Activated naive CD4-positive, alpha-beta T cell treated with anti-CD3 and anti-CD28 coated beads, Interleukin-2, amount 50 U/mL, for 16 hours (primary cell): ENCODE measurements at regions not wholly inside any gene's neighbourhood (a gene's known extent, or its start where the extent isn't known, plus 50 kb on each side); places are given as distances from the start of the nearest gene placed in this dataset.
"Not testable (repeated sequence)": the region's sequence is repeated elsewhere in the genome, so short reads cannot be mapped to it uniquely, and the experiment has no call there.

ENCODE experiments used
- DNase-seq: peaks from one replicate; pipeline ENCODE4 v3.0.0-alpha.2; 2020

DNA sequence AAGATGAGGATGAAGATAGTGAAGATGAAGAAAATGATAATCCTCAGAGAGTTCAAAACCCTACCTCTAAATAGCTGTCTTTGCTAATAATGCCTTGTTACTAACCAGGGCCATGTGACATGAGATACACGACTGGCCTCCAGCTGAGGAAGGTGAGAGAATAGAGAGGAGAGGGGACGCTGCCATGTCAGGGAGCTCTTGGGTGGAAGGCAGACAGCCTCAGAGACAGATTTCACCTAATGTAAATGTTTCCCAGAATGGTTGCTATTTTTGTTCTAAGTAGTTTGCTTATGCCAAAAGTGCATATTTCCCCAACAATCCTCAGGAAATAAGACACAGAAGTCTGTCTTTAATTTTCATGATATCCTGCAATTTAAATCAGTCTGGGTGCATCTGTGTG lies 138.4 kb downstream of the ELOVL4 start:
- DNase-seq = no peak

DNA sequence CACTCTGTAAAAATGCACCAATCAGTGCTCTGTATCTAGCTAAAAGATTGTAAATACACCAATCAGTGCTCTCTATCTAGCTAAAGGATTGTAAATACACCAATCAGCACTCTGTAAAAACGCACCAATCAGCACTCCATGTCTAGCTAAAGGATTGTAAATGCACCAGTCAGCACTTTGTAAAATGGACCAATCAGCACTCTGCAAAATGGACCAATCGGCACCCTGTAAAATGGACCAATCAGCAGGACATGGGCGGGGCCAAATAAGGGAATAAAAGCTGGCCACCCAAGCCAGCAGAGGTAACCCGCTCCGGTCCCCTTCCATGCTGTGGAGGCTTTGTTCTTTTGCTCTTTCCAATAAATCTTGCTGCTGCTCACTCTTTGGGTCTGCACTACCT lies 140.7 kb downstream of the ELOVL4 start:
- DNase-seq = not testable (repeated sequence)

DNA sequence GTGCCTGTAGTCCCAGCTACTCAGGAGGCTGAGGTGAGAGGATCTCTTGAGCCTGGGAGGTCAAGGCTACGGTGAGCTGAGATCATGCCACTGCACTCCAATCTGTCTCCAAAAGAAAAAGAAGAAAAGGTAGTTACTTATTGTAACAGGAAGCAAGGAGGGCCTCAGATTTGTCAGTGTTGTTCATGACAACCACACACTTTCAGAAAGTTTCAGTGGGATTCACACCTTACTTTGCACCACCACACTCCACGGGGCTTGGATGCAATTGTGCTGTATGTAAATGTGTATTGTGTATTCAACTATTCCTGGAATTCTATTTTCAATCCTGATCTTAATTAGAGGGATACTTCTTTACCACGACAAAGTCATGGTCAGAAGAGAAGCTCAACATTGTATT lies 142.6 kb downstream of the ELOVL4 start:
- no peak for DNase-seq

DNA sequence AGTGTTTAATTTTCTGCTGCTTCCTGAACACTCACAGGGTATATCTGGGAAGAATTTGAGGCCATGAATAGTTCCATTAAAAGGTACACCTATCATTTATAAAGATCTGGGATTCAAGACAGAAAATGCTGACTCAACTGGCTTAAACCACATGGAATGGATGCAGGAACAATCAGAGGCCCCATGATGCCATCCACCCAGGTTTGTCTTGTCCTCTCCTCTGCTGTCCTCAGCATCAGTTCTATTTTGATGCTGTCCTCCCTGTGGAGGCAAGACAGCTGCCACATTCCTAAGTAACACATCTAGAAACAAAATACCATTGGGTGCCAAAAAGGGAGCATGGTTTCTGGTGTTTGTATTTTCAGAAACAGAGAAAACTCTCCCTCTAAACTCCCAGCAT lies 143.4 kb downstream of the ELOVL4 start:
- no peak for DNase-seq

DNA sequence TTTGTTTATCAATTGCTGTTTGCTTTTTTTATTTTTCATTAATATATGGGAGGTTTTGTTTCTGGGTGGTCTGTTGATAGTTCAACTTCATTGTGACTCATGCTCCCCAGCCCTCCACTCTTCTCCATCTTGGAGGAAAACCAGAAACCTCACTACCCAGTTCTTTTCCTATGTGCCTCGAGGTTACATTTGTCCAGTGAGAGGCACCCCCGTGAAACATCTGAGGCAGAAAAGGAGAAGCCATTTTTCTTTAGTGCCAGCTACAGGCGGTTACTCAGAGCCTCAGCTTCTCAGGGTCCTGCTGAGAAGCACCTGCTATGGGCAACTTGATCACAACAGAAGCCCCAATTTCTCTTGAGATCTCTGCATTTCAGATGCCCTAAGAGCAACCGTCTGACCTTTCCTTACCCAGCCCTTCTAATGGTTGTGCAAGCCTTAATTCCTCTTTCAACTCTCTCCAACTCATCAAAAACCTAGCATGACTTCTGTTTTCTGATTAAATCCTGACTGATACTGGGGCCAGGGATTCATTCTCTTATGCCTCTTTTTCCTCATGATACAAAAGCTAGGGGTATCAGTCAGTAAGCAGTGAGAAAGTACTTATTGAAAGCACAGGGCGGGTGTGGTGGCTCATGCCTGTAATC lies 144.6 kb downstream of the ELOVL4 start:
- DNase-seq = no peak

DNA sequence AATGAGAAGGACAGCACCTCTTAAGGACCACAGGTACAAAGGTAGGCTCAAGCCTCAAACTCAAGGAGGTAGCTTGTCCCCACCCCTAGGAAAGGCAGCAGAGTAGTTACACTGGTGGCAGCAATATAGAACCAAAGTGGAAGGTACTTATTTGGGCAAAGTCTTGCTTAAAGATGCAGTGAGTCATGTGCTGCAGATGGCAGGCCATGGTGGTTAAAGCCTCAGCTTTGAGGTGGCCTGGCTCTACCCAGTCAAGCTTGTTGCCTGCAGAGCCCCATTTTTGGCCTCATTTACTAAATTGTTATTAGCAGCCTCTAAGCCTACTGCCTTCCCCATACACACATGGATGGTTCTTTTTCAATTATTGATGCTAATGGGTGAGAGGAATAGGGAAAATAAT lies 146.0 kb downstream of the ELOVL4 start:
- no peak for DNase-seq

DNA sequence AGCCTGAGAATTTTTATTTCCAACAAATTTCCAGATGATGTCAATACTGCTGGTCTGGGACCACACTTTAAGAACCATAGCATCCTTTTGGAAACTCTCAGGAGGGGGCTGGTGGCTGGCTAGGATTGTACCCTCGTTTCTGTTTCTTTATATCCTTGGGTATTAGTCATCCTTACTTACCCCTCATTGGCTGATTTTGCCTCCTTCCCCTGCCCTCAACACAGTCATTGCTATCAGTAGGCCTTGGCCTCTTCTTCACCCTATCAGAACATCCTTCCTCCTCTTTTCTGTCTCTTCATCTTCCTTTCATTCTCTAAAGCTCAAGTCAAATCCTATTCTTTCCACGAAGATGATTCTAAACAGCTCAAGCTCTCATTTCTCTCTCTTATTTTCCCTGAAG lies 148.5 kb downstream of the ELOVL4 start:
- no peak for DNase-seq

DNA sequence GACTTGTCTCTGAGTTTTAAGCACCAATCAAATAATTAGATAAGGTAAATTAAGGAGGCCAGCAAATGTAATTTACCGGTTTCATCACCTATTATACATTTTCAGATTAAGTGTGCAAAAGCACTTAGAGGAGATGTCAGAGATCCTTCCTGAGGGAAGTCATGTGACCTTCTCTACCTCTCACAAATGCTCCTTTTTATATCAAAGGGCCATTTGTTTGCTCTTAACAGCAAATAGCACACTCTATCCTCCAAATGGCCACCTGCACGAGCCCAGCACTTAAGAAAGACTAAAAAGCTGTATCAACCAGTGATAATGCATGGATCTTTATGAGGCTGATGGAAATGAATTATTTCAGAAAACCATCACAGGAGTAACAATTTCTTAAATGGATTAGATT lies 149.4 kb downstream of the ELOVL4 start:
- DNase-seq = no peak

DNA sequence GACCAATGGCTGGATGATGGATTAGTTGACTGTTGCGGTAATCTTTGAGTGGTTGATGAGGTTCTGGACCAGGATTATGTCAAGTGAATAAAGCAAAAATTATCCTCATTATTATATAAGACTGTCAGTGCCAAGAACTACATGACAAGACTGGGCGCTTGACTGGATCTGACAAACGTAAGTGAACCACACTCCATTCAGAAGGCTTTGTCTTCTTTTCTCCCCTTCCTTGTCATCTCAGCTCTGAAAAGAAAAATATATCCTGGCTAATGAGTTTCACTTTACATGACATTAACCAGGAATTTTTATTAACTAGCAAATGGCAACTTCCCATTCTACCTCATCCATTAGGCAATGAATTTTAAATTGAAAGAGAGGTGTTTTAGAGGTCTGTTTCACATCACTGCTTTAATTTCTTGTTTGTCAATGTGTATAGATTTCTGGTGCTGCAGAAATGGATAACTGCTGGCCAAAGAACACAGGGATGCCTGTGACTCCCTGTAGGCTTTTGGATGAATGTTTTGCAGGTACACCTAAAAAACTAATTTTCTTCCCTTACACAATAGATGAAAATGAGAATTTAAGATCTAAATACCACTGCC lies 150.1 kb downstream of the ELOVL4 start:
- DNase-seq = no peak

DNA sequence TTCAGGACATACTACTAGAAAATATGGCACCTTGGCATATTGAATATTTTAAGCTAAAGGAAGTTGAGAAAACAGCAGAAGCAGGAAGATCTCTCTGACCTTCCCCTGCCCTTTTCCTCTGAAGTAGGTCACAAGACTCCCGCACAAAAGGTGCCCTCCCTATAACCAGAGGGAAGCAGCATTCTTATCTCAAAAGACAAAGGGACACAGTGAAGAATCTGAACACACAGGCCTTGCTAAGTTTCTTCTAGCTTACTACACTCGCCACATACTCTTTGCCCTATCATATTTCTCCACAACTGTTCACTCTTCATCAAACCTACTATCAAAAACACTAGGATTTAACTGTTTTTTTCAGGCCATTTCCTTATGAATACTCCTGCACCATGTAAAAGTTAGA lies 151.2 kb downstream of the ELOVL4 start:
- DNase-seq = no peak

DNA sequence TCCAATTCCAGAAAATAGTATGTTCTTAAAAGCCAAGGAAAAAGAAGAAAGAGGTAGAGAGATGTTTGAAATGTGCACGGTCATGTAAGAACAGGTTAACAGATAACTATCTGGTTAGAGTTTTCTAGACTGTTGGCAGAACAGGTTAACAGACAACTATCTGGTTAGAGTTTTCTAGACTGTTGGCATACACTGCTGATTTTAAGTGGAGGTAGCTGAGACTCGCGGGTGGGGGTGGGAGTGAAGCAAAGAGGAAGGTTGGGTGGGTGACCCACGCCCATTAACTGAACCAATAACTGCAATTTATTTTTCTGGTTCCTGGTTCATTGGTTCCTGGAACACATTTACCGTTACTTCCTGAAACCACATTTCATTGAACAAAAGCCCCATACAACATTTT lies 157.5 kb downstream of the ELOVL4 start:
- DNase-seq = no peak

DNA sequence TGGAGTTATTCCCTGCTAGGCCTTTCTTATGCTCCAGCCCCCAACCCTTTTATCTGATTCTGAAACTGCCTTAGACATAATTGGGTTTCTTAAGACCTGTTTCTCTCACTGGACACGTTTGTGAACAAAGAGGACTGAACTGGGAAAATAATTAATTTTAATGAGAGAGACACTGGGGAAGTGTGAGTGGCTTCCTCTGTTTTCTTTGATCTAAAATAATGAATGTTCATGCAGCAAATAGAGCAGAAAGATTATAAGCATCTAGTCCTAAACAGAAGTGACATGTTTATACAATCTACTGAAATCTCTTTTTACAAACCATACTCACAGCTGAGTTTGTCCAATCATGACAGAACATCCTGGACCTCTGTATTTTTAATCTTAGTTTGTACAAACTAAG lies 157.6 kb downstream of the SH3BGRL2 start:
- no peak for DNase-seq

DNA sequence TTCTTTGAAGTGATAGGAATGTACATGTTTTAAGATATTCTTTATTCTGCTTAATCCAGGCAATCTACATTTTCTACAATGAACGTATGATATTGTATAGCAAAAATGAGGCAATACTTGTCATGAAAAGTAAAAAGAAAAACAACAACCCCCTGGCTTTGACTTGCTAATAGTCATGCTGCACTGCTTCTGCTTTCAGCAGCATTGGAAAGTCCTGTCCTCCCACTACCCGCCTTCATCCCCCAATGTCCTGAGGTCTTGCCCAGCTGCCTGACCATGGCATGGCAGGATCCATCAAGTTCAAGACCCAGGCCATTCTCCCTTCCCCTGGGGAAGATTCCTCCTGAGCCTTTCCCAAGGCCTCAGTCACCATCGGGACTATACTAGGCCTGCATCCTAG lies 156.5 kb downstream of the SH3BGRL2 start:
- DNase-seq = no peak

DNA sequence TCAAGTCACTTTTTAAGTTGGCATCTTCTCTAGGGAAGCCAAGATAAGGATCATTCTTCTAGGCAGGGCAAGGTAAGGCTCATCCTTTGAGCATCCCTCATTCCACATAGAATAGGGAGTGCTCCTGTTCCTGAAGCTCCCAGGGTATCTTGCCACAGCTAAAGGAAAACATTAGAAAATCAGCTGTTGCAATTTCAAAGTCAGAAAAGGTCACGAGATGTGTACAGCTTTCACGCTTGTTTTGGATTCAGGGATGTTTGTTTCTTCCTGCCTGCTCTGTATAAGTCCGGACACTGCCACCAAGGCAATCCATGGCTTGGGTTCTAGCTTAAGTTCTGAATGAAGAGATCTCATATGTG lies 153.2 kb downstream of the SH3BGRL2 start:
- DNase-seq = no peak

DNA sequence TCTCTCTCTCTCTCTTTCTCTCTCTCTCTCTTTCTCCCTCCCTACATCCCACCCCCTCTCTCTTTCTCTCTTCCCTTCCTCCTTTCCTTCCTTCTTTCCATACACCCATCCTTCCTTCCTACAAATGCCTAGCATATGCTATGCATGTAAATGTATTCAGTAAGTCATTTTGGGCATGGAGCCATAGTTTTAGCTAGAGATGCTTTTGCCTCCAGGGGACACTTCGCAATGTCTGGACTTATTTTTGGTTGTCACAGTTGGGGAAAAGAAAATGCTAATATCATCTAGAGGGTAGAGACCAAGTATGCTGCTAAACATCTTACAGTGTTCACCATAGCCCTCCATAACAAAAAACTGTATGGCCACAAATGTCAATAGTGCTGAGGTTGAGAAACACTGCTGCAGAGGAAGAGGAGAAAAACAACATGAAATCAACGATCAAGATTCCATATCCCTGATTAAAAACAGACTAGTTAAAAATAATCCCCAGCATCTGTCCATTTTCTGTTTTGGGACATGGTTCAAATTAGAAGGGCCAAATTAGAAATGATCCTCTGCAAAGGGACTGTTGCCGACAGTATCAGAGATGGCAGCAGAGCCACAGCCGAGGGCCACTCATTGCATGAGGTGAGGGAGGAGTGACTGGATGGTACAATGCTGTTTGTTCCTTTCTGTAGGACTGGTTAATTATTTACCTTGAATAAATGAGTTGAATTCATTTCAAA lies 152.7 kb downstream of the SH3BGRL2 start:
- DNase-seq = no peak

DNA sequence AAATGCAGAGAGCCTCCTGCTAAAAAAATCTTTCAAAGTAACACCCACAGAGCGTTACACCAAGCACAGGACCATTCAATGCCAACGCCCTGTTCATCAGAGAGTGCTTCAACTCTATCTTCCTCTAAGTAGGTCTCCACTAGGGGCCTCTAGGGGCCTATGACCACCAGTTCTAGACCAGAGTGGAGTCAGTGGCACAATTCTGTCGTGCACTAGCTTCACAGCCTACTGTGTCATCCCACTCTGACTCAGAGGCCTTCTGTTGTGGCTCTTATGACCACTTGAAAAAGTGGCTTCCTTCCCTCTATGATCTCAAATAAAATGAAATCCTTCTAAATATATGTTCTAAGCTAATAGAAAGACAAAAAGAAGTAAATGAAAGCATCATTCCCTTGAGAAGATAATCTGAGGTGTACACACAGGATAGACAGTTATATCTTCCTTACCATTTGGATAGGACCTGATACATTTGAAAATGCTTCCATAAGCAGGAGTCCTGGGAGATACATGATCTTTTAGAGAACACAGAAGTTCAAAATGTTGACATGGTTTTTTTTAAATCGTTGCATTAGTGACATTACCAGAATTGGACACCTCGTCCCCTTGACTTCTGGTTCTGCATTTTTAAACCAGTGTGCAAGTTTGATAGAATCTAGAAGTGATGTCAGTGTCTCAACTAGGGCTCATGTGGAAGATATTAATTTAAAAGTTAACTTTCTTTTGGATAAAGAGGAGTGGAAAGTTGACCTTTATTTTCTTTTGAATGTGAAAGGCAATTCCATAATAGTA lies 151.9 kb downstream of the SH3BGRL2 start:
- no peak for DNase-seq

DNA sequence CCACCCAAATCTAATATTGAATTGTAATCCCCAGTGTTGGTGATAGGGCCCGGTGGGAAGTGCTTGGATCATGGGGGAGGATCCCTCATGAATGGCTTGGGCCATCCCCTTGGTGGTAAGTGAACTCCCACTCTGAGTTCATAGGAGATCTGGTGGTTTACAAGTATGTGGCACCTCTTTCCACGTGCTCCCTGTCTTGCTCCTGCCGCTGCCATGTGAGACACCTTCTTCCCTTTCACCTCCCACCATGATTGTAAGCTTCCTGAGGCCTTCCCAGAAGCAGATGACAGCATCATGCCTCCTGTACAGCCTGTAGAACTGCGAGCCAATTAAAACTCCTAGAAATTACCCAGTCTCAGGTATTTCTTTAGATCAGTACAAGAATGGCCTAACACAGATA lies 150.8 kb downstream of the SH3BGRL2 start:
- DNase-seq = no peak

DNA sequence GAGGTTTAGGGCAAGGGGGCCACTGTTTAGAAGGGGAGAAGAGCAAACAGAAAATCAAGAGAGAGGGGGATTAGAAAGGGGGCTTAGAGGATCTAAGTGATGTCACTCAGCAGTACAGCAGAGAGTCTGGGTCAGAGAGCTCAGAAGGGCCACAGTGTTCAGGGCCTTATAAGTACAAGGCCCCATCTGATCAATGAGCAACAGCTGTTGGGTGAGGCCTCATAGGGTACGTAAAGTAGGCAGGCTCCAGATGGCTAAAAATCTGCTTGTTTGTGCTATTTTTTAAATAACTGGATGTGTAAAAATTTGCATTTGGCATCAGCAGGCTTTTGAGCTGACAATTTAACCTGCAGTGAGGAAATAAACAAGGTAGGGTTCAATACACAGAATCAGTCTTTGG lies 149.8 kb downstream of the SH3BGRL2 start:
- no peak for DNase-seq

DNA sequence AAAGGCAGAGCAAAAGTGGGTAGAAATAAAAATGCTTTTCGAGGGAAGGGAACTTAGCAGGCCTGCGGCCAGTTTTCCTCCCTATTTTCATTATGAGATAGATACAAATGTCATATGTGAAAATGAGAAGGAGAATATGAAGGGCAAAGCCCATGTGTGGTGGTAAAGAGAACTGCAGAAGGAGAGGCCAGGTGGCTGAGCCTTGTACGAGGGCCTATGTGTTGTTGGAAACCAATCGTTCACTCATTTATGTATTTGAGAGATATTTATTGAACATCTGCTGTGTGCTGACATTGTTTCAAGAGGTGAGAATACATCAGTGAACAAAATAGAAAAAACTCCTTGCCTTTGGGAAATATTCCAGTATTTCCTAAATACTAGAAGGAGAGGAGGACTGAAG lies 147.7 kb downstream of the SH3BGRL2 start:
- DNase-seq = no peak

DNA sequence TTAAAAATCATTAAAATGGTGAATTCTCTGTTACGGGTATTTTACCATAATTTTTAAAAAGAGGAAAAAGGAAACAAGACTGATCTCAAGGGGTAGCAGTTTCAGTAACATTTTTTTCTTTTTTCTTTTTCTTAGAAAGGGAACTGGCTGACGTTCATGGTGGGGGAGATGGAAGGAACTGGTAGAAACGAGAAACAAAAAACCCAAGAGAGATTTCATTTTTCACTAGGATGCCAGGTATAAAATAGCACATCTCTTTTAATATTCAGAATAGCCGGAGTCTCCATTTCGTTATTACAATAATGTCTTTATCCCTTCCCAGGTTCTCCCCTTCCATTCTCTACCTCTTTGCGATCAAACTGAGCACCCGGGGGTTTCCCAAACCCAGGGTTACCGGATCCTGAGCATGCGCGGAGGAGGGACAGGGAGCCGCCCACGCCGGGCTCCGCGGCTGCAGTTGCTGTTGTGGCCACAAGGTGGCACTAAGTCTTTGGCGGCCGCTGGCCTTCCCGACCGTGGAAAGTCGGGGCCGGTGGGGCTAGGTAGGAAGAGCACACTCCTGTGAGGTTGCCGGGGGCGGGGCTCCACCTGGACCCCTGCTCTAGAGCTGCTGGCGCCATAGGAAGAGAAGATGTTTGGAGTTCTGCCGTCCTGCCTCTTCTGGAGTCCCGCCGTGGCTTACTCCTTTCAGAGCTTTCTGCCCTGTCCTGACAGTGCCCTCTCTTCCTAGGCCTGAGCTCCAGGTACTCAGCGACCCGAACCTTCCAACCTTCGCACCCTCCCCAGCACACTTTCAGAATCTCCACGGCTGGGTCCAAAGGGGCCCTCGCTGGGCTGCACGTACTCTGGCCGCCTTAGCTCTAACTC lies 146.8 kb downstream of the SH3BGRL2 start:
- DNase-seq = peak; percentile 89

DNA sequence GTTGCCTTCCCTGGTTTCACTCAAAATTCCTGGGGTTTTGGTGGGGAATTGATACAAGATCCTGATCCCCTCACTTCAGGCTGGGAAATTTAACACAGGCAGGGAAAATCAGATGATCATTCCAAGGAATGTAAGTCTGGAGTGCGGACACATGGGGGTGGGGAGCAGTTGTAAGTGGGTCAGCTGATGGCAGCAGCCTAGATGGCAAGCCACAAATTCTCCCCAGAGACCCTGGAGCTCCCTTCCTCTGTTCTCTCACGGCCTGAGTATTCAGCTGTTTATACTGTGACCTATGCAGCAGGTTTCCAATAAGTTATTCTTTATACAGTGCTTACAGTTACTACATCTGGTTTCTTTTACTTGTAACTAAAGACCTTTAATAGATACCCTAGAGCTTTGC lies 144.9 kb downstream of the SH3BGRL2 start:
- DNase-seq = no peak

DNA sequence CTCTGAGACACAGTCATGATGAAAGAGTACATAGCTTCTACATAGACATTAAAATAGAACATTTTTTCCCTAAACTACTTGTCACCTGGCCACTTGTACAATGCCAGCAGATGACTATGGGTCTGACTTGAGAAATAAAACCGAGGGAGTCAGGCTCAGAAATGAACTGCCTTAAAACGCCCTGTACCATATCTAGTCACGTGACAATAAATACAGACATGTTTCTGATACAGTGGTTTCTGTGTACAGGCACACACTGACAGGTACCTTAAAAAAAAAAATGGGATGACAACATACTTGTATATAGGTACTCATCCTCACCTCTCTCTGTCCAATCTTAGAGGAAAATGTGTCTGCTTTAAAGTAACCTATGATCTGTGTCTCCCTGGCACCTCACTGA lies 144.1 kb downstream of the SH3BGRL2 start:
- no peak for DNase-seq

DNA sequence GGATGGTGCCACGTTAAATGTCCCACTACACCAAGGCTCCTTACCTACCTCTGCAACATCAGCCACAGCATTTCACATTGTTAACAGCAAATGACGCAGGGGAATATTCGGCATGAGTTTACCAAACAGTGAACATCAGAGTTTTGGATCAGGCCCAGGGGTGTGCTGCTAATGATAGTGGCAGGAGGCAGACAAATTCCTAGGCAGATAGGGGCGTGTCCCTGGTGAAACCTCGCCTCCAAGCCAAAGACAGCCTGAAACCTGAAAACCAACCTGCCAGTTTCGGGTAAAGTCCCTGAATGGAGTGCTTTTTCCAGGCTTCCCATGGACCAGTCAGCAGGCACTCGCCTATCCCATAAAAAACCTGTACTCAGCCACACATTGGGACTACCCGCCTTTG lies 133.6 kb downstream of the SH3BGRL2 start:
- no peak for DNase-seq
